ENCODE measurements at regions not wholly inside any gene's neighbourhood (a gene's known extent, or its start where the extent isn't known, plus 50 kb on each side); places are given as distances from the start of the nearest gene placed in this dataset.

- no peak overlapping the region for H3K4me3 Mint-ChIP-seq
- peaks cover 9% of the 10 kb centered on the region for H3K4me1 Mint-ChIP-seq
- no peak for TF ChIP-seq CTCF (IDR thresholded peaks at IDR 0.05; ENCODE audit: unreplicated experiment in 3 of 3)
- H3K27ac Mint-ChIP-seq: no peak overlapping the region
- peaks cover 32% of the 10 kb centered on the region for H3K9me3 Mint-ChIP-seq
- peaks cover 5% of the 10 kb centered on the region for H3K36me3 Mint-ChIP-seq (ENCODE audit: low read depth)
- H3K27me3 Mint-ChIP-seq (ENCODE audit: low read depth): no peaks in the 10 kb centered on the region
These were observed 328.7 kb downstream of the PTPRC start for GRCh38 chr1:198967566-198967965.

- no peak overlapping the region for H3K4me3 Mint-ChIP-seq
- H3K36me3 Mint-ChIP-seq (ENCODE audit: low read depth): peaks cover 5% of the 10 kb centered on the region
These were observed 330.0 kb downstream of the PTPRC start for GRCh38 chr1:198968866-198969265.

GRCh38 chr1:198969981-198970380, 331.1 kb downstream of the PTPRC start:
- H3K36me3 Mint-ChIP-seq (ENCODE audit: low read depth): peaks cover 5% of the 10 kb centered on the region

More at GRCh38 chr1:198968866-198969265, 330.0 kb downstream of the PTPRC start:
- Mint-ChIP-seq H3K4me1 (peaks cover 9% of the 10 kb centered on the region), H3K9me3 (peaks cover 20% of the 10 kb centered on the region), H3K27me3 (ENCODE audit: low read depth) (no peaks in the 10 kb centered on the region), H3K27ac (no peak overlapping the region)
- TF ChIP-seq CTCF (IDR thresholded peaks at IDR 0.05; ENCODE audit: unreplicated experiment in 3 of 3): no peak

GRCh38 chr1:198970916-198971315, 332.1 kb downstream of the PTPRC start:
- Mint-ChIP-seq H3K27ac (no peak overlapping the region), H3K4me3 (no peak overlapping the region), H3K27me3 (ENCODE audit: low read depth) (no peaks in the 10 kb centered on the region), H3K4me1 (peaks cover 9% of the 10 kb centered on the region), H3K36me3 (ENCODE audit: low read depth) (peaks cover 1% of the 10 kb centered on the region), H3K9me3 (peaks cover 2% of the 10 kb centered on the region)
- TF ChIP-seq CTCF (IDR thresholded peaks at IDR 0.05; ENCODE audit: unreplicated experiment in 3 of 3): no peak

More at GRCh38 chr1:198969981-198970380, 331.1 kb downstream of the PTPRC start:
- Mint-ChIP-seq H3K9me3 (peaks cover 10% of the 10 kb centered on the region), H3K27ac (no peak overlapping the region), H3K4me1 (peaks cover 9% of the 10 kb centered on the region), H3K27me3 (ENCODE audit: low read depth) (no peaks in the 10 kb centered on the region), H3K4me3 (no peak overlapping the region)
- no peak for TF ChIP-seq CTCF (IDR thresholded peaks at IDR 0.05; ENCODE audit: unreplicated experiment in 3 of 3)

- Mint-ChIP-seq H3K9me3 (no peaks in the 10 kb centered on the region), H3K27ac (no peak overlapping the region), H3K27me3 (ENCODE audit: low read depth) (no peaks in the 10 kb centered on the region), H3K4me3 (no peak overlapping the region), H3K4me1 (no peaks in the 10 kb centered on the region), H3K36me3 (ENCODE audit: low read depth) (no peaks in the 10 kb centered on the region)
- TF ChIP-seq CTCF (IDR thresholded peaks at IDR 0.05; ENCODE audit: unreplicated experiment in 3 of 3): no peak
These were observed 339.1 kb downstream of the PTPRC start for GRCh38 chr1:198977909-198978308.

GRCh38 chr1:198978523-198978922, 339.7 kb downstream of the PTPRC start:
- no peak for TF ChIP-seq CTCF (IDR thresholded peaks at IDR 0.05; ENCODE audit: unreplicated experiment in 3 of 3)
- H3K4me1 Mint-ChIP-seq: no peaks in the 10 kb centered on the region
- no peak overlapping the region for H3K4me3 Mint-ChIP-seq
- no peak overlapping the region for H3K27ac Mint-ChIP-seq
- no peaks in the 10 kb centered on the region for H3K36me3 Mint-ChIP-seq (ENCODE audit: low read depth)
- no peaks in the 10 kb centered on the region for H3K9me3 Mint-ChIP-seq
- no peaks in the 10 kb centered on the region for H3K27me3 Mint-ChIP-seq (ENCODE audit: low read depth)
